ENCODE measurements at regions not wholly inside any gene's neighbourhood (a gene's known extent, or its start where the extent isn't known, plus 50 kb on each side); places are given as distances from the start of the nearest gene placed in this dataset.

DNA sequence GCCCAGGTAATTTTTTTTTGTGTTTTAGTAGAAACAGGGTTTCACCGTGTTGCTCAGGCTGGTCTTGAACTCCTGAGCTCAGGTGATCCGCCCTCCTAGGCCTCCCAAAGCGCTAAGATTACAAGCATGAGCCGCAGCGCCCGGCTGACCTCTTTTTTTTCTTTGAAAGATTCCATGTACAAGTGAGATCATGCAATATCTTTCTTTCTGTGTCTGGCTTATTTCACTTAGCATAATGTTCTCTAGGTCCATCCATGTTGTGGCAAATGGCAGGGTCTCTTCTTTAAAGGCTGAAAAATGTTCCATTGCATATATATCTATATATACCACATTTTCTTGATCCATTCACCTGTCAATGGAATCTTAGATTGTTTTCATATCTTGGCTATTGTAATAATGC is 255.0 kb upstream of the MYOCD start:
- TF ChIP-seq POLR2AphosphoS5 (IDR thresholded peaks at IDR 0.05) (no peak), POLR2A (IDR thresholded peaks at IDR 0.05) (no peak), EP300 (IDR thresholded peaks at IDR 0.05) (no peak)
- TF ChIP-seq, protein P1, sequence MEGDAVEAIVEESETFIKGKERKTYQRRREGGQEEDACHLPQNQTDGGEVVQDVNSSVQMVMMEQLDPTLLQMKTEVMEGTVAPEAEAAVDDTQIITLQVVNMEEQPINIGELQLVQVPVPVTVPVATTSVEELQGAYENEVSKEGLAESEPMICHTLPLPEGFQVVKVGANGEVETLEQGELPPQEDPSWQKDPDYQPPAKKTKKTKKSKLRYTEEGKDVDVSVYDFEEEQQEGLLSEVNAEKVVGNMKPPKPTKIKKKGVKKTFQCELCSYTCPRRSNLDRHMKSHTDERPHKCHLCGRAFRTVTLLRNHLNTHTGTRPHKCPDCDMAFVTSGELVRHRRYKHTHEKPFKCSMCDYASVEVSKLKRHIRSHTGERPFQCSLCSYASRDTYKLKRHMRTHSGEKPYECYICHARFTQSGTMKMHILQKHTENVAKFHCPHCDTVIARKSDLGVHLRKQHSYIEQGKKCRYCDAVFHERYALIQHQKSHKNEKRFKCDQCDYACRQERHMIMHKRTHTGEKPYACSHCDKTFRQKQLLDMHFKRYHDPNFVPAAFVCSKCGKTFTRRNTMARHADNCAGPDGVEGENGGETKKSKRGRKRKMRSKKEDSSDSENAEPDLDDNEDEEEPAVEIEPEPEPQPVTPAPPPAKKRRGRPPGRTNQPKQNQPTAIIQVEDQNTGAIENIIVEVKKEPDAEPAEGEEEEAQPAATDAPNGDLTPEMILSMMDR (IDR thresholded peaks at IDR 0.05), result no peak
